MCF 10A (cell line): ENCODE measurements at regions not wholly inside any gene's neighbourhood (a gene's known extent, or its start where the extent isn't known, plus 50 kb on each side); places are given as distances from the start of the nearest gene placed in this dataset.

Experiments
- BruUV-seq: library from RNA; stranded (reverse); fragments of 400-500 nt; replicated peaks from 2 replicates; lab custom pipeline; 2021; lab: Mats Ljungman, UMichigan
- CTCF ChIA-PET: fragments of 300-600 bp; sonication (Branson Sonifier 250); formaldehyde crosslinking; extraction: SDS; loops from one replicate; lab custom pipeline; 2021; ENCODE audit warnings: antibody characterized with exemption, inconsistent platforms; lab: Yijun Ruan, JAX
- POLR2A ChIA-PET: fragments of 300-600, 350-650 bp; sonication (Branson Sonifier 250); formaldehyde crosslinking; extraction: SDS; loops from one replicate; lab custom pipeline; 2020; ENCODE audit warnings: antibody characterized with exemption, inconsistent platforms; lab: Yijun Ruan, JAX
- DNase-seq: peaks from one replicate; pipeline ENCODE4 v3.0.0-alpha.2; 2018; ENCODE audit not compliant: unreplicated experiment
- H3K27ac Mint-ChIP-seq: one replicate; pipeline ENCODE4 v1.8.0; 2022; ENCODE audit warnings: mild to moderate bottlenecking, low read depth, mixed read lengths; ENCODE audit not compliant: unreplicated experiment
- H3K27me3 Mint-ChIP-seq: one replicate; pipeline ENCODE4 v1.8.0; 2022; ENCODE audit warnings: mixed read lengths; ENCODE audit not compliant: insufficient read depth, unreplicated experiment
- H3K36me3 Mint-ChIP-seq: one replicate; pipeline ENCODE4 v1.8.0; 2022; ENCODE audit warnings: mild to moderate bottlenecking, moderate library complexity, mixed read lengths; ENCODE audit not compliant: insufficient read depth, unreplicated experiment
- H3K4me1 Mint-ChIP-seq: one replicate; pipeline ENCODE4 v1.8.0; 2022; ENCODE audit warnings: mixed read lengths; ENCODE audit not compliant: insufficient read depth, unreplicated experiment
- H3K4me3 Mint-ChIP-seq: one replicate; pipeline ENCODE4 v1.8.0; 2022; ENCODE audit warnings: mild to moderate bottlenecking, moderate library complexity, mixed read lengths; ENCODE audit not compliant: unreplicated experiment
- H3K9me3 Mint-ChIP-seq: one replicate; pipeline ENCODE4 v1.8.0; 2022; ENCODE audit warnings: mixed read lengths; ENCODE audit not compliant: unreplicated experiment
- intact Hi-C: fragments of 100-400 bp; cut with micrococcal nuclease; formaldehyde crosslinking; loops from 2 replicates; pipeline ENCODE4 v1.14.1; 2022
- TF ChIP-seq, protein P1 (sequence below): fragments of 200-600 bp; IDR thresholded peaks from one replicate; pipeline ENCODE4 v1.8.0; 2022; ENCODE audit warnings: antibody characterized with exemption, mild to moderate bottlenecking; ENCODE audit not compliant: unreplicated experiment

DNA sequence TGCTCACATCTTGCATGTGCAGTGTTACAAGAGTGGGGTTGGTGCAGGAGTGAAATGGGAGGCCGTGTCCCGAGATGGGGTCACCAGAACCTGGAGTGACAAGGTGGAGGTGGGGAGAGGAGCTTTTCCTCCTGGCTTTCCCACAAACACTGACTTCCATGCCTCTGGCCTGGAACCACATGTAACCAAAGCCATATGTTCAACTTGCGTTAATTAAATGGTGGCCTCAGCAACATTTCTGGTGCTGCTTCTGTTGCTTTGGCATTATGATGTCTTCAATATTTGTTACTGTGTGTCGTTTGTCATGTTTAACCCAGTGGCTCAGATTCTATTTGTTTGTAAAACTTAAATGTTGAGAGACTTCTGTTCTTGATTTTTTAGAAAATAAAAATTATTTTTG lies 110.2 kb downstream of the VCPKMT start:
- intact Hi-C loops: loop anchor here (5.0 kb wide), 1 partner anchor 154 kb away; the partner anchor contains the start of gene NEMF
- DNase-seq: no peak
- peaks cover 31% of the 10 kb centered on the region for H3K4me1 Mint-ChIP-seq
- no peak overlapping the region for H3K4me3 Mint-ChIP-seq
- CTCF ChIA-PET: interaction anchor here (1.2 to 3.1 kb wide), 4 partner anchors 35 to 141 kb away, joined by 3 to 17 read pairs (median 4); no protein-coding TSS in a partner anchor
- no TSS peak for BruUV-seq
- POLR2A ChIA-PET: interaction anchor here (0.6 to 4.8 kb wide), 7 partner anchors 12 to 144 kb away, joined by 3 to 56 read pairs (median 22); partner anchors contain the start of gene ARF6
- TF ChIP-seq, protein P1, sequence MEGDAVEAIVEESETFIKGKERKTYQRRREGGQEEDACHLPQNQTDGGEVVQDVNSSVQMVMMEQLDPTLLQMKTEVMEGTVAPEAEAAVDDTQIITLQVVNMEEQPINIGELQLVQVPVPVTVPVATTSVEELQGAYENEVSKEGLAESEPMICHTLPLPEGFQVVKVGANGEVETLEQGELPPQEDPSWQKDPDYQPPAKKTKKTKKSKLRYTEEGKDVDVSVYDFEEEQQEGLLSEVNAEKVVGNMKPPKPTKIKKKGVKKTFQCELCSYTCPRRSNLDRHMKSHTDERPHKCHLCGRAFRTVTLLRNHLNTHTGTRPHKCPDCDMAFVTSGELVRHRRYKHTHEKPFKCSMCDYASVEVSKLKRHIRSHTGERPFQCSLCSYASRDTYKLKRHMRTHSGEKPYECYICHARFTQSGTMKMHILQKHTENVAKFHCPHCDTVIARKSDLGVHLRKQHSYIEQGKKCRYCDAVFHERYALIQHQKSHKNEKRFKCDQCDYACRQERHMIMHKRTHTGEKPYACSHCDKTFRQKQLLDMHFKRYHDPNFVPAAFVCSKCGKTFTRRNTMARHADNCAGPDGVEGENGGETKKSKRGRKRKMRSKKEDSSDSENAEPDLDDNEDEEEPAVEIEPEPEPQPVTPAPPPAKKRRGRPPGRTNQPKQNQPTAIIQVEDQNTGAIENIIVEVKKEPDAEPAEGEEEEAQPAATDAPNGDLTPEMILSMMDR: no peak
- no peaks in the 10 kb centered on the region for H3K27me3 Mint-ChIP-seq
- no peaks in the 10 kb centered on the region for H3K36me3 Mint-ChIP-seq
- H3K27ac Mint-ChIP-seq: no peak overlapping the region
- H3K9me3 Mint-ChIP-seq: no peaks in the 10 kb centered on the region

DNA sequence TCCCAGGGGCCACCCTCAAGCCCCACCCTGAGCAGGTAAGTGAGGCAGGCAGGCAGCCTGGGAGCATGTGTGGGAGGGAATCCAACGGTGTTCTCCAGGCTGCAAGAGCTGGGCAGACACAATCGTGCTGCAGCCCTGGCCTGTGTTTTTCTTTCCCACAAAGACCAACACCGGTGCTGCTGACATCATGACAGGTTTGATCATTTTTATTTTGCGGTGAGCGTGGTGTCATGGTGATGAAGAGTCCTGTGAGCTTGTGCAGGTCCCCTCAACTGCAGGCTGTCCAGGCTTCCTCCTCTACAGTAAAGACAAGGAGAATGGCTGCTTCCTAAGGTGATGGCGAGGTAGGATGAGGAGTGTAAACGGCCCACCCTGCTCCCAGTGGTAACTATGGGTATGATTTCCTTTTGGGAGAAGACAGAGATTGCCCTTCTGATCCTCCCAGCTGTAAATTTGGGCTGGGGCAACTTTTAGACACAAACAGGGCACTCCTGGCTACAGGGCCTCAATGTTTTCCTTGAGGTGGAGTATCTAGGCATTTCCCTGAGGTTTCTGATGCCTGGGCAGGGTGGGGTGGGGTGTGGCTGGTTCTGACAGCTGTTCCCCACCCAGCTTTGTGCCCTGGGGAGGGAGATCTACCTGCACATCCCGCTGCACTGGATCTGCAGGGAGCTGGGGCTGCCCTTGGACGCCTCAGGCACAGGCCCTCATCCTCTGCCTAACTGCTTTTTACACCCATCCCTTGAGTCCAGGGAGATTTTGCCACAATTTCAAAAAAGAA lies 109.1 kb downstream of the VCPKMT start:
- Mint-ChIP-seq H3K27me3 (no peaks in the 10 kb centered on the region), H3K4me3 (no peak overlapping the region), H3K36me3 (no peaks in the 10 kb centered on the region), H3K4me1 (peaks cover 22% of the 10 kb centered on the region), H3K27ac (peak overlapping the region; percentile 96), H3K9me3 (no peaks in the 10 kb centered on the region)
- intact Hi-C loops: loop anchor here (5.0 kb wide), 1 partner anchor 155 kb away; the partner anchor contains the start of gene NEMF
- ChIA-PET POLR2A (interaction anchor here (0.6 to 4.8 kb wide), 24 partner anchors 7 to 155 kb away, joined by 3 to 56 read pairs (median 11); partner anchors contain the start of genes ARF6 and NEMF), CTCF (interaction anchor here (0.5 to 3.3 kb wide), 17 partner anchors 9 to 156 kb away, joined by 3 to 21 read pairs (median 5); partner anchors contain the start of gene ARF6)
- no peak for DNase-seq
- TF ChIP-seq, protein P1: peak; percentile 26
- no TSS peak for BruUV-seq

- H3K9me3 Mint-ChIP-seq: no peaks in the 10 kb centered on the region
- no peaks in the 10 kb centered on the region for H3K36me3 Mint-ChIP-seq
- TF ChIP-seq, protein P1: no peak
- CTCF ChIA-PET: interaction anchor here (0.7 to 3.3 kb wide), 7 partner anchors 9 to 146 kb away, joined by 3 to 21 read pairs (median 7); no protein-coding TSS in a partner anchor
- H3K27ac Mint-ChIP-seq: peak overlapping the region; percentile 96
- DNase-seq: no peak
- intact Hi-C loops: loop anchor here (2.0 to 5.0 kb wide), 2 partner anchors 52 to 156 kb away; partner anchors contain the start of gene NEMF
- peaks cover 27% of the 10 kb centered on the region for H3K4me1 Mint-ChIP-seq
- POLR2A ChIA-PET: interaction anchor here (1.0 to 4.8 kb wide), 21 partner anchors 8 to 156 kb away, joined by 3 to 56 read pairs (median 14); partner anchors contain the start of genes ARF6 and NEMF
- H3K4me3 Mint-ChIP-seq: peak overlapping the region; percentile 69
- TSS peak; percentile 53 for BruUV-seq
- H3K27me3 Mint-ChIP-seq: no peaks in the 10 kb centered on the region
These were observed 107.8 kb downstream of the VCPKMT start for GRCh38 chr14:50008562-50008961.

- H3K27me3 Mint-ChIP-seq: no peaks in the 10 kb centered on the region
- intact Hi-C loops: loop anchor here (1.0 to 5.0 kb wide), 3 partner anchors 29 to 157 kb away; partner anchors contain the start of gene NEMF
- DNase-seq: peak; percentile 96
- no peaks in the 10 kb centered on the region for H3K36me3 Mint-ChIP-seq
- TF ChIP-seq, protein P1: no peak
- BruUV-seq: no TSS peak
- H3K9me3 Mint-ChIP-seq: no peaks in the 10 kb centered on the region
- ChIA-PET POLR2A (interaction anchor here (0.7 to 4.8 kb wide), 21 partner anchors 9 to 157 kb away, joined by 3 to 56 read pairs (median 13); partner anchors contain the start of genes ARF6 and NEMF), CTCF (interaction anchor here (0.6 to 3.3 kb wide), 10 partner anchors 8 to 165 kb away, joined by 3 to 21 read pairs (median 4); no protein-coding TSS in a partner anchor)
- peak overlapping the region; percentile 96 for H3K27ac Mint-ChIP-seq
- H3K4me3 Mint-ChIP-seq: peak overlapping the region; percentile 69
- H3K4me1 Mint-ChIP-seq: peaks cover 29% of the 10 kb centered on the region
These were observed 107.4 kb downstream of the VCPKMT start for GRCh38 chr14:50008974-50009373.
